Panc1 (cell line): ENCODE measurements at regions not wholly inside any gene's neighbourhood (a gene's known extent, or its start where the extent isn't known, plus 50 kb on each side); places are given as distances from the start of the nearest gene placed in this dataset.

Source experiments
- ATAC-seq: fragments of 200-7000 bp; cut with Tn5 transposase; 2 replicates; pipeline ENCODE4 v1.9.1; 2020; ENCODE audit warnings: mild to moderate bottlenecking, moderate library complexity
- BruUV-seq: library from RNA; stranded (reverse); fragments of 400-500 nt; replicated peaks from 2 replicates; lab custom pipeline; 2021; lab: Mats Ljungman, UMichigan
- CTCF ChIA-PET: fragments of 300-600 bp; sonication (Branson Sonifier 250); formaldehyde crosslinking; loops from one replicate; lab custom pipeline; 2022; ENCODE audit warnings: antibody characterized with exemption; lab: Charles Lee
- POLR2A ChIA-PET: fragments of 300-600 bp; sonication (Branson Sonifier 250); formaldehyde crosslinking; loops from one replicate; lab custom pipeline; 2022; ENCODE audit warnings: antibody characterized with exemption; lab: Charles Lee
- DNase-seq: peaks from one replicate; pipeline ENCODE4 v3.0.0-alpha.2; 2010; ENCODE audit warnings: low read depth, low spot score
- H3K27ac ChIP-seq: 2 replicates; pipeline ENCODE4 v1.5.1; 2011; ENCODE audit warnings: mild to moderate bottlenecking, low read length, inconsistent platforms
- H3K27me3 ChIP-seq: fragments of 200-500 bp; sonication (Bioruptor generic); 2 replicates; pipeline ENCODE4 v1.6.0; 2014; ENCODE audit warnings: low read length, inconsistent platforms; ENCODE audit not compliant: control insufficient read depth, insufficient read depth
- H3K36me3 ChIP-seq: fragments of 200-500 bp; sonication (Bioruptor generic); 2 replicates; pipeline ENCODE4 v1.5.1; 2014; ENCODE audit warnings: inconsistent platforms, mild to moderate bottlenecking, low read length, moderate library complexity; ENCODE audit not compliant: control insufficient read depth, insufficient read depth
- H3K4me1 ChIP-seq: 2 replicates; pipeline ENCODE4 v1.5.1; 2011; ENCODE audit warnings: inconsistent platforms, mild to moderate bottlenecking, low read length, moderate library complexity; ENCODE audit not compliant: control insufficient read depth, insufficient read depth
- H3K4me3 ChIP-seq, 2 experiments: 2 replicates each; pipeline ENCODE4 v1.5.1; 2011 to 2012; ENCODE audit warnings: low read depth in 2 of 2, low read length in 2 of 2, mild to moderate bottlenecking in 2 of 2, inconsistent platforms in 1 of 2, moderate library complexity in 1 of 2
- H3K9me3 ChIP-seq: fragments of 200-500 bp; sonication (Bioruptor generic); 2 replicates; pipeline ENCODE4 v1.5.1; 2014; ENCODE audit warnings: low read depth, mild to moderate bottlenecking, inconsistent platforms, low read length, moderate library complexity; ENCODE audit not compliant: control insufficient read depth, insufficient read depth
- POLR2AphosphoS5 ChIP-seq: IDR thresholded peaks from 2 replicates; pipeline ENCODE4 v1.6.1; 2012; ENCODE audit warnings: mild to moderate bottlenecking, low read depth, low read length, moderate library complexity
- SIN3A ChIP-seq: IDR thresholded peaks from 2 replicates; pipeline ENCODE4 v1.6.1; 2012; ENCODE audit warnings: low read depth, mild to moderate bottlenecking, low read length, moderate library complexity, borderline replicate concordance; ENCODE audit not compliant: insufficient read depth
- TCF7L2 ChIP-seq: IDR thresholded peaks from 2 replicates; pipeline ENCODE4 v1.6.1; 2011; ENCODE audit warnings: mild to moderate bottlenecking, low read depth, low read length, inconsistent platforms
- in situ Hi-C: cut with HindIII; loops from 2 replicates; pipeline ENCODE4 v1.10.0; 2016; ENCODE audit warnings: low sequenced_read_pairs, low pct_unique_long_range_greater_than_20kb
- intact Hi-C: fragments of 100-400 bp; cut with micrococcal nuclease; formaldehyde crosslinking; loops from one replicate; pipeline ENCODE4 v1.10.0; 2022; ENCODE audit not compliant: unreplicated experiment
- TF ChIP-seq, protein P1 (sequence below): fragments of 450-650 bp; IDR thresholded peaks from 2 replicates; pipeline ENCODE4 v1.5.1; 2017; ENCODE audit warnings: mild to moderate bottlenecking
- TF ChIP-seq, protein P2 (sequence below), 2 experiments: IDR thresholded peaks; 2 replicates each; pipeline ENCODE4 v1.6.1; 2011 to 2012; ENCODE audit warnings: low read depth in 2 of 2, control low read depth in 1 of 2, low read length in 1 of 2, mild to moderate bottlenecking in 1 of 2, moderate library complexity in 1 of 2; ENCODE audit not compliant: insufficient read depth in 1 of 2

DNA sequence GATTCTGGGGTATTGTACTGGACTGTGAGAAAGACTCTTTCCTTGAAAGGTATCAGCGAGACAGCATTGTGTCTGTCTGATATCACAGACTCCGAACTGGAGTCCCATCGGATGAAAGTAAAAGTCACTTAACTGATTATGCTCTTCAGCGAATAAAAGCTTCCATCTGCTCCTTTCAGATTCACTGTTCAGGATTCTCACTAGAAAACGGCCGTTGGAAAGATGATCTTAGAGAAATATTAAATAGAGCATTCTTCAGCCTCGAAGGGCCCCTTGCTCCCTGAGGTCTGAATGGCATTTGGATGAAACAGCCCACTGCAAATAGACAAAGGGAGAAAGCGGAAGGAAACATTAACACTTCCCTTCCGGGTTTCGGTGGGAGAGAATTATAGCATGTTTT lies 416.2 kb upstream of the PRKX start:
- Histone ChIP-seq H3K36me3 (no peaks in the 10 kb centered on the region), H3K27ac (no peak overlapping the region), H3K27me3 (no peaks in the 10 kb centered on the region), H3K4me1 (no peaks in the 10 kb centered on the region), H3K4me3 (no peak overlapping the region), H3K9me3 (no peaks in the 10 kb centered on the region)
- ChIA-PET CTCF (no interaction called here), POLR2A (no interaction called here)
- in situ Hi-C loops, result no loop called here
- no peak for ATAC-seq
- intact Hi-C loops, result no loop called here
- BruUV-seq, result no TSS peak
- TF ChIP-seq POLR2AphosphoS5 (no peak), SIN3A (no peak), TCF7L2 (no peak)
- TF ChIP-seq, protein P1, sequence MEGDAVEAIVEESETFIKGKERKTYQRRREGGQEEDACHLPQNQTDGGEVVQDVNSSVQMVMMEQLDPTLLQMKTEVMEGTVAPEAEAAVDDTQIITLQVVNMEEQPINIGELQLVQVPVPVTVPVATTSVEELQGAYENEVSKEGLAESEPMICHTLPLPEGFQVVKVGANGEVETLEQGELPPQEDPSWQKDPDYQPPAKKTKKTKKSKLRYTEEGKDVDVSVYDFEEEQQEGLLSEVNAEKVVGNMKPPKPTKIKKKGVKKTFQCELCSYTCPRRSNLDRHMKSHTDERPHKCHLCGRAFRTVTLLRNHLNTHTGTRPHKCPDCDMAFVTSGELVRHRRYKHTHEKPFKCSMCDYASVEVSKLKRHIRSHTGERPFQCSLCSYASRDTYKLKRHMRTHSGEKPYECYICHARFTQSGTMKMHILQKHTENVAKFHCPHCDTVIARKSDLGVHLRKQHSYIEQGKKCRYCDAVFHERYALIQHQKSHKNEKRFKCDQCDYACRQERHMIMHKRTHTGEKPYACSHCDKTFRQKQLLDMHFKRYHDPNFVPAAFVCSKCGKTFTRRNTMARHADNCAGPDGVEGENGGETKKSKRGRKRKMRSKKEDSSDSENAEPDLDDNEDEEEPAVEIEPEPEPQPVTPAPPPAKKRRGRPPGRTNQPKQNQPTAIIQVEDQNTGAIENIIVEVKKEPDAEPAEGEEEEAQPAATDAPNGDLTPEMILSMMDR, result no peak
- TF ChIP-seq, protein P2, sequence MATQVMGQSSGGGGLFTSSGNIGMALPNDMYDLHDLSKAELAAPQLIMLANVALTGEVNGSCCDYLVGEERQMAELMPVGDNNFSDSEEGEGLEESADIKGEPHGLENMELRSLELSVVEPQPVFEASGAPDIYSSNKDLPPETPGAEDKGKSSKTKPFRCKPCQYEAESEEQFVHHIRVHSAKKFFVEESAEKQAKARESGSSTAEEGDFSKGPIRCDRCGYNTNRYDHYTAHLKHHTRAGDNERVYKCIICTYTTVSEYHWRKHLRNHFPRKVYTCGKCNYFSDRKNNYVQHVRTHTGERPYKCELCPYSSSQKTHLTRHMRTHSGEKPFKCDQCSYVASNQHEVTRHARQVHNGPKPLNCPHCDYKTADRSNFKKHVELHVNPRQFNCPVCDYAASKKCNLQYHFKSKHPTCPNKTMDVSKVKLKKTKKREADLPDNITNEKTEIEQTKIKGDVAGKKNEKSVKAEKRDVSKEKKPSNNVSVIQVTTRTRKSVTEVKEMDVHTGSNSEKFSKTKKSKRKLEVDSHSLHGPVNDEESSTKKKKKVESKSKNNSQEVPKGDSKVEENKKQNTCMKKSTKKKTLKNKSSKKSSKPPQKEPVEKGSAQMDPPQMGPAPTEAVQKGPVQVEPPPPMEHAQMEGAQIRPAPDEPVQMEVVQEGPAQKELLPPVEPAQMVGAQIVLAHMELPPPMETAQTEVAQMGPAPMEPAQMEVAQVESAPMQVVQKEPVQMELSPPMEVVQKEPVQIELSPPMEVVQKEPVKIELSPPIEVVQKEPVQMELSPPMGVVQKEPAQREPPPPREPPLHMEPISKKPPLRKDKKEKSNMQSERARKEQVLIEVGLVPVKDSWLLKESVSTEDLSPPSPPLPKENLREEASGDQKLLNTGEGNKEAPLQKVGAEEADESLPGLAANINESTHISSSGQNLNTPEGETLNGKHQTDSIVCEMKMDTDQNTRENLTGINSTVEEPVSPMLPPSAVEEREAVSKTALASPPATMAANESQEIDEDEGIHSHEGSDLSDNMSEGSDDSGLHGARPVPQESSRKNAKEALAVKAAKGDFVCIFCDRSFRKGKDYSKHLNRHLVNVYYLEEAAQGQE (IDR thresholded peaks at IDR 0.05; ENCODE audit: insufficient read depth in 1 of 2, low read depth in 2 of 2, low read length in 1 of 2), result no peak
- no peak for DNase-seq

DNA sequence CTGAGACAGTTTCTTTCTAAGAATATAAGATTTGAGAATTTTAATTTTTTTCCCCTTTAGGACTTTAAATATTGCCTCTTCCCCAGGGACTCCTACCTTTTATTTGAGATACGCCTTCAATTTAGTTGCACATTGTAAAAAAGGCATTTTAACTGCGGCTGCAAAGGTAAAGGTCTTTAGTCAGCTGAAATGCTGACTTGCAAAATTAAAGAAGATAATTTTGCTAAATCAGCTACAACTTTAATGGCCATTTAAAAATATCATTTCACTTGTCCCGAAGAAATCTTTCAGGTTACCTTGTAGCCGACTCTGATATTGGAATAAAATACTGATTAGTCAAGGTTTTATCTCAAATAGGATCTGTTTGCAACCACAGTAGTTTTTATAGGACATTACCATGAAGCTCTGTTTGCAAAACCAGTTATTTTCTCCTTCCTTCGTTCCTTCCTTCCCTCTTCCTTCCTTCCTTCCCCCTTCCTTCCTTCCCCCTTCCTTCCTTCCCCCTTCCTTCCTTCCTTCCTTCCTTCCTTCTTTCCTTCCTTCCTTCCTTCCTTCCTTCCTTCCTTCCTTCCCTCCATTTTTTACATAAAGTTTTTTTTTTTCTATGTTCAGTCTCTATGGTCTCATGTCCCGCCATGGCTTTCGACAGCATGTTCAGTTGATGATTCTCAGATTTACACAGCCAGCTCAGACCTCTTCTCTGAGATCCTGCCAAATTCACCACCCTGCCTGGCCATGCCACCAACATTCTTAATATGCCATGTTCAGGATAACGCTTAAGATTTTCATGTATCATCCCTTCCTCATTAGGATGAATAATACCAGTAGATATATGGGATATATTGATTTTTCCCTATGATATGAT lies 405.4 kb upstream of the PRKX start:
- H3K4me3 ChIP-seq, result no peak overlapping the region
- DNase-seq (no peak), ATAC-seq (no peak)
- CTCF ChIA-PET, result no interaction called here
- no peak overlapping the region for H3K27ac ChIP-seq
- H3K36me3 ChIP-seq, result no peaks in the 10 kb centered on the region
- H3K27me3 ChIP-seq, result no peaks in the 10 kb centered on the region
- in situ Hi-C loops, result no loop called here
- POLR2A ChIA-PET, result no interaction called here
- no peaks in the 10 kb centered on the region for H3K9me3 ChIP-seq
- BruUV-seq, result no TSS peak
- no peaks in the 10 kb centered on the region for H3K4me1 ChIP-seq
- TF ChIP-seq SIN3A (no peak), TCF7L2 (no peak), POLR2AphosphoS5 (no peak)
- TF ChIP-seq, protein P2 (IDR thresholded peaks at IDR 0.05; ENCODE audit: insufficient read depth in 1 of 2, low read depth in 2 of 2, low read length in 1 of 2), result no peak
- TF ChIP-seq, protein P1, result no peak
- intact Hi-C loops, result no loop called here
